ENCODE measurements at regions not wholly inside any gene's neighbourhood (a gene's known extent, or its start where the extent isn't known, plus 50 kb on each side); places are given as distances from the start of the nearest gene placed in this dataset.

GRCh38 chr16:73210686-73211085, 162.8 kb upstream of the ZFHX3 start:
- no peak for DNase-seq
- TF ChIP-seq GATA1 (IDR thresholded peaks at IDR 0.05; ENCODE audit: low read depth, low read length), result no peak
- no peak for TF ChIP-seq POLR2A (IDR thresholded peaks at IDR 0.05; ENCODE audit: low read length)

GRCh38 chr16:73210084-73210483, 162.2 kb upstream of the ZFHX3 start:
- DNase-seq, result no peak
- TF ChIP-seq GATA1 (IDR thresholded peaks at IDR 0.05; ENCODE audit: low read depth, low read length), result no peak
- no peak for TF ChIP-seq POLR2A (IDR thresholded peaks at IDR 0.05; ENCODE audit: low read length)

GRCh38 chr16:73209190-73209589, 161.3 kb upstream of the ZFHX3 start:
- DNase-seq, result no peak
- TF ChIP-seq POLR2A (IDR thresholded peaks at IDR 0.05; ENCODE audit: low read length), result no peak
- TF ChIP-seq GATA1 (IDR thresholded peaks at IDR 0.05; ENCODE audit: low read depth, low read length), result no peak

GRCh38 chr16:73206151-73206707, 158.3 kb upstream of the ZFHX3 start:
- DNase-seq, result no peak
- no peak for TF ChIP-seq POLR2A (IDR thresholded peaks at IDR 0.05; ENCODE audit: low read length)
- no peak for TF ChIP-seq GATA1 (IDR thresholded peaks at IDR 0.05; ENCODE audit: low read depth, low read length)

- TF ChIP-seq GATA1 (IDR thresholded peaks at IDR 0.05; ENCODE audit: low read depth, low read length), result no peak
- no peak for TF ChIP-seq POLR2A (IDR thresholded peaks at IDR 0.05; ENCODE audit: low read length)
- DNase-seq, result no peak
Measured at GRCh38 chr16:73205153-73205886, 157.4 kb upstream of the ZFHX3 start.

GRCh38 chr16:73204359-73205152, 156.6 kb upstream of the ZFHX3 start:
- no peak for TF ChIP-seq GATA1 (IDR thresholded peaks at IDR 0.05; ENCODE audit: low read depth, low read length)
- TF ChIP-seq POLR2A (IDR thresholded peaks at IDR 0.05; ENCODE audit: low read length), result no peak

GRCh38 chr16:73202161-73202729, 154.3 kb upstream of the ZFHX3 start:
- TF ChIP-seq POLR2A (IDR thresholded peaks at IDR 0.05; ENCODE audit: low read length) (no peak), GATA1 (IDR thresholded peaks at IDR 0.05; ENCODE audit: low read depth, low read length) (no peak)
- DNase-seq, result no peak

More at GRCh38 chr16:73204359-73205152, 156.6 kb upstream of the ZFHX3 start:
- DNase-seq, result no peak

DNA sequence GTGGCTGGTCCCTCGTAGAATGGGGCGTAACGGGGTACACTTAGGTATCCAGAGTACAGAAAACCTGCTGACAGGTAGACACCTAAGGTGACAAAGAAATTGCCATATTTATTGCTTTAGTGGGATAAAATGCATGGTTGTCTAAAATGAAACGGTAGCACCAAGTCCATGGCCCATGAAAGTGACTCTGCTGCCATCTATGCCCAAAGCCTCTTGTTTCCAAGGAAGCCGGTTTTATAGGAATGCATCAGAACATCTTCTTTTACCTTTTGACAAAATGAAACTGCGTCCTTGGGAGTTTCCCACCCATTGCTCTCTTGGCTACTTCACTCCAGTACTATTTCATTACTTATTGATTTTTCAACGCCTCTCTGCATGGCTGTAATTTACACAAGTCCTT, 151.3 kb upstream of the ZFHX3 start:
- TF ChIP-seq POLR2A (IDR thresholded peaks at IDR 0.05; ENCODE audit: low read length) (no peak), GATA1 (IDR thresholded peaks at IDR 0.05; ENCODE audit: low read depth, low read length) (no peak)
- DNase-seq, result no peak

DNA sequence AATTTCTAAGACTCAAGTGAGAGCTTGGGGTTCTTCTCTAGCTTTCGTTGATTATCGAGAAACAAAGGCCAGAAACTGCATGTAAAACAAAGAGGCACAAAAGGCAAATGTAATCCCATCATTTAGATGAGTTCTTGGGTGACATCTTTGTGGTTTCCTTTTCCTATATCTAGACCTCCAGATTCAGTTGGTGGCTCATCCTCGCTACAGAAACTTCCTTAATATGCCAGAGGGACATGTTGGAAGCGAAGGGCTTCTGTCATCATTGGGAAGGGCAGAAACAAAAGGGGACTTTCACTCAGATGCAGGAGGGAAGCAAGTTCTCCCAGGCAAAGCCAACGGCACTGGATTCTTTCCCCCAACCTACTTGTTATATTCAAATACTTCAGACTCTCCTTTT, 150.6 kb upstream of the ZFHX3 start:
- no peak for TF ChIP-seq GATA1 (IDR thresholded peaks at IDR 0.05; ENCODE audit: low read depth, low read length)
- no peak for TF ChIP-seq POLR2A (IDR thresholded peaks at IDR 0.05; ENCODE audit: low read length)
- DNase-seq, result no peak

- TF ChIP-seq POLR2A (IDR thresholded peaks at IDR 0.05; ENCODE audit: low read length), result no peak
- TF ChIP-seq GATA1 (IDR thresholded peaks at IDR 0.05; ENCODE audit: low read depth, low read length), result no peak
- DNase-seq, result no peak
Measured at GRCh38 chr16:73197598-73197997, 149.7 kb upstream of the ZFHX3 start.

DNA sequence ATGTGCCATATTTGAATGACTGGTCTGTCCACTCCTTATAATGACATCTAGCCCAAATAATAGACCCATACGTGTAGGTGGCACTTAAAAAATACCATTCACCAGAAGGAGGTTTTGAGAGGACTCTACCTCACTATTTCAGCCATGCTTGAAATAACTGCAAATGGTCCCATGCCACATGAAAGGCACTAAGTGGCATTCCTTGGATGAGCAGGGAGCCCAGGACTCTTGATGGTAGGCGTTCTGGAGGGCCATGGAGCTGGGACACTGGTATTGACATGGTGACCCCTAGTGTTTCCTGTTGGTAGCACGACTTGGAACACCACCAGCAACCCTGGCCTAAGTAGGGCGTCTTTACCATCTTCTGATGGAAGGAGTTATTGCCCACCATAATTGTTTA, 148.7 kb upstream of the ZFHX3 start:
- TF ChIP-seq GATA1 (IDR thresholded peaks at IDR 0.05; ENCODE audit: low read depth, low read length) (no peak), POLR2A (IDR thresholded peaks at IDR 0.05; ENCODE audit: low read length) (no peak)
- DNase-seq, result peak; percentile 35 to 61

GRCh38 chr16:73193464-73193863, 145.5 kb upstream of the ZFHX3 start:
- no peak for DNase-seq
- no peak for TF ChIP-seq GATA1 (IDR thresholded peaks at IDR 0.05; ENCODE audit: low read depth, low read length)
- no peak for TF ChIP-seq POLR2A (IDR thresholded peaks at IDR 0.05; ENCODE audit: low read length)

DNA sequence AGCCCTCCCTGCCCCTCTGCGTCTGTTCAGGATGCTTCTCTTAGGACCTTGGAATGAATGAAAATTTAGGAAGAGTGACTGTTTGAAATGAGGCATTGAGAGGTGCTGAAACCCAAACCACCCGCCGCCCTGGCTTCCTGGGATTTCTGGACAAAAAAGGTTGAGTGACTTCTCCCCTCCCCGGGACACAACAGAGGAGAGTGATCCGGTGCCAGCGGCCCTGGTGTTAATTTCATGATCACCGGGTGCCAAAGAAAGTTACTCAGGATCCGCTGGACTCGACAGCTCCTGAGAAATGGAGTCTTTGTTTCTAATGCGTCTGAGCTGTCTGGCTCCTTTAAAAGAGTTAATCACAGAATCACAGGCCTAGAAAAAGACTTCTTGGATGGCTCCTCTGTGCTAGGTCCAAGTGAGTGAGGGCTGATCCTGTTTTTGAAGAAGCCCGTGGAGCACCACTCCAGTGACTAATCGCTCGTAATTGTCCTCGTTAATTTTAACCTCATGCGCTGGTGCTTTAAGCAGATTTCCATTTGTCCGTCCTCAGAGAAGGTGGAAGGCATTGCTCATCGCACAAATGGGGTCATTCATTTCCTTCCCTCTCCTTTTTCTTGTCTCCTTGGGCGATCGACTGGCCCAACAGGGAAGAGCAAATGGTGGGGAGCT, 144.4 kb upstream of the ZFHX3 start:
- no peak for TF ChIP-seq POLR2A (IDR thresholded peaks at IDR 0.05; ENCODE audit: low read length)
- TF ChIP-seq GATA1 (IDR thresholded peaks at IDR 0.05; ENCODE audit: low read depth, low read length), result no peak

GRCh38 chr16:73191660-73192046, 143.7 kb upstream of the ZFHX3 start:
- no peak for DNase-seq
- no peak for TF ChIP-seq GATA1 (IDR thresholded peaks at IDR 0.05; ENCODE audit: low read depth, low read length)
- no peak for TF ChIP-seq POLR2A (IDR thresholded peaks at IDR 0.05; ENCODE audit: low read length)

More for the DNA sequence above, 144.4 kb upstream of the ZFHX3 start:
- no peak for DNase-seq
